Endothelial cell of umbilical vein (primary cell): ENCODE measurements at regions not wholly inside any gene's neighbourhood (a gene's known extent, or its start where the extent isn't known, plus 50 kb on each side); places are given as distances from the start of the nearest gene placed in this dataset.

ENCODE experiments used
- BruUV-seq: library from RNA; stranded (reverse); fragments of 400-500 nt; replicated peaks from 2 replicates; lab custom pipeline; 2021; lab: Mats Ljungman, UMichigan
- CTCF ChIA-PET: fragments of 300-600, 350-600 bp; sonication (Branson Sonifier 250); formaldehyde crosslinking; loops from one replicate; lab custom pipeline; 2021; ENCODE audit warnings: antibody characterized with exemption, inconsistent platforms; lab: Charles Lee
- POLR2A ChIA-PET: fragments of 300-600, 350-600 bp; sonication (Branson Sonifier 250); formaldehyde crosslinking; loops from one replicate; lab custom pipeline; 2021; ENCODE audit warnings: antibody characterized with exemption, inconsistent platforms; lab: Charles Lee
- DNase-seq: peaks from one replicate; pipeline ENCODE4 v3.0.0-alpha.2; 2011; ENCODE audit warnings: low read depth, low spot score
- FAIRE-seq: peaks from 2 replicates; lab custom pipeline; 2011; peaks lifted over from hg19 to GRCh38; lab: Jason Lieb, UNC
- H2AFZ ChIP-seq: 2 replicates; pipeline ENCODE4 v1.6.0; 2012; ENCODE audit warnings: low read depth, low read length, control low read depth, inconsistent platforms
- H3K27ac ChIP-seq: 2 replicates; pipeline ENCODE4 v1.5.1; 2011; ENCODE audit warnings: low read depth, mild to moderate bottlenecking, control low read depth, low read length, moderate library complexity; ENCODE audit not compliant: insufficient read depth
- H3K27me3 ChIP-seq, 2 experiments: 2 replicates each; pipeline versions ENCODE4 v1.6.0 to v1.6.1; 2011; ENCODE audit warnings: low read length in 2 of 2, mixed read lengths in 1 of 2; ENCODE audit not compliant: control insufficient read depth in 2 of 2, insufficient read depth in 2 of 2
- H3K36me3 ChIP-seq, 2 experiments: 2 replicates in 1 of 2; 3 replicates in 1 of 2; pipeline ENCODE4 v1.5.1; 2011; ENCODE audit warnings: low read length in 2 of 2, mild to moderate bottlenecking in 1 of 2, moderate library complexity in 1 of 2; ENCODE audit not compliant: control insufficient read depth in 2 of 2, insufficient read depth in 2 of 2; ENCODE audit errors: extremely low read depth in 1 of 2
- H3K4me1 ChIP-seq: 3 replicates; pipeline ENCODE4 v1.5.1; 2011; ENCODE audit warnings: mild to moderate bottlenecking, low read length; ENCODE audit not compliant: control insufficient read depth, insufficient read depth; ENCODE audit errors: extremely low read depth
- H3K4me2 ChIP-seq: 2 replicates; pipeline ENCODE4 v1.6.1; 2011; ENCODE audit warnings: low read length, control low read depth, mixed read lengths; ENCODE audit not compliant: insufficient read depth
- H3K4me3 ChIP-seq, 3 experiments: fragments of 200-600 bp in 1 of 3; sonication (generic), shearing (Covaris generic) in 1 of 3; replicated peaks in 1 of 3; 2 replicates each; pipeline ENCODE4 v1.5.1; 2011 to 2016; ENCODE audit warnings: control low read depth in 3 of 3, low read length in 3 of 3, mild to moderate bottlenecking in 2 of 3, inconsistent platforms in 1 of 3, low read depth in 1 of 3, moderate library complexity in 1 of 3; ENCODE audit not compliant: insufficient read depth in 1 of 3
- H3K79me2 ChIP-seq: 2 replicates; pipeline ENCODE4 v1.6.0; 2012; ENCODE audit warnings: low read length, inconsistent platforms; ENCODE audit not compliant: control insufficient read depth, insufficient read depth
- H3K9ac ChIP-seq: replicated peaks from 2 replicates; pipeline ENCODE3; 2011; ENCODE audit warnings: low read length, control low read depth; ENCODE audit not compliant: insufficient read depth; ENCODE audit errors: extremely low read depth
- H3K9me1 ChIP-seq: replicated peaks from 3 replicates; pipeline ENCODE4 v1.6.0; 2011; ENCODE audit warnings: mild to moderate bottlenecking, low read length; ENCODE audit not compliant: control insufficient read depth, insufficient read depth; ENCODE audit errors: extremely low read depth
- H3K9me3 ChIP-seq: replicated peaks from 2 replicates; pipeline ENCODE4 v1.5.1; 2012; ENCODE audit warnings: low read length, inconsistent platforms; ENCODE audit not compliant: control insufficient read depth, insufficient read depth
- H4K20me1 ChIP-seq: replicated peaks from 2 replicates; pipeline ENCODE3; 2011; ENCODE audit warnings: mild to moderate bottlenecking, low read length; ENCODE audit not compliant: control insufficient read depth, insufficient read depth; ENCODE audit errors: extremely low read depth
- EZH2 ChIP-seq: IDR thresholded peaks from 2 replicates; pipeline ENCODE4 v1.6.1; 2012; ENCODE audit warnings: borderline replicate concordance, low read depth, mild to moderate bottlenecking, moderate library complexity, low read length, inconsistent platforms; ENCODE audit not compliant: severe bottlenecking
- FOS ChIP-seq: IDR thresholded peaks from 2 replicates; pipeline ENCODE4 v1.6.1; 2011; ENCODE audit warnings: mild to moderate bottlenecking, low read length, moderate library complexity, borderline replicate concordance; ENCODE audit not compliant: insufficient read depth
- GATA2 ChIP-seq: IDR thresholded peaks from 2 replicates; pipeline ENCODE4 v1.7.0; 2011; ENCODE audit warnings: low read depth, mild to moderate bottlenecking, moderate library complexity, mixed read lengths, low read length; ENCODE audit not compliant: insufficient read length, insufficient read depth
- JUN ChIP-seq: IDR thresholded peaks from 2 replicates; pipeline ENCODE4 v1.6.1; 2011; ENCODE audit warnings: borderline replicate concordance, low read depth; ENCODE audit not compliant: insufficient read length, insufficient read depth
- MYC ChIP-seq: IDR thresholded peaks from one replicate; pipeline ENCODE4 v1.6.1; 2011; ENCODE audit warnings: mild to moderate bottlenecking, low read depth, low read length
- POLR2A ChIP-seq: IDR thresholded peaks from 2 replicates; pipeline ENCODE4 v1.6.1; 2012; ENCODE audit warnings: low read depth, mild to moderate bottlenecking, control low read depth, low read length
- POLR2AphosphoS5 ChIP-seq: IDR thresholded peaks from 2 replicates; pipeline ENCODE4 v1.6.1; 2012; ENCODE audit warnings: low read depth, mild to moderate bottlenecking, control low read depth, low read length, moderate library complexity; ENCODE audit not compliant: insufficient read depth
- dilution Hi-C: fragments of 300-500 bp; cut with MboI; formaldehyde crosslinking; loops from one replicate; pipeline ENCODE4 v1.15.0; 2019; ENCODE audit warnings: low sequenced_read_pairs; ENCODE audit not compliant: extremely low pct_ligation_motif_present
- intact Hi-C: fragments of 100-400 bp; cut with micrococcal nuclease; formaldehyde crosslinking; loops from one replicate; pipeline ENCODE4 v1.10.0; 2022
- TF ChIP-seq, protein P1 (sequence below), 2 donors: IDR thresholded peaks; 1 replicate in 1 of 2; 2 replicates in 1 of 2; pipeline ENCODE4 v1.5.1; 2011; ENCODE audit warnings: low read length in 2 of 2, mild to moderate bottlenecking in 2 of 2, moderate library complexity in 2 of 2, control low read depth in 1 of 2, inconsistent platforms in 1 of 2, low read depth in 1 of 2; ENCODE audit not compliant: insufficient read depth in 1 of 2; ENCODE audit errors: extremely low read depth in 1 of 2
- TF ChIP-seq, protein P2 (sequence below): IDR thresholded peaks from 2 replicates; pipeline ENCODE4 v1.6.1; 2011; ENCODE audit not compliant: insufficient read depth, insufficient read length

DNA sequence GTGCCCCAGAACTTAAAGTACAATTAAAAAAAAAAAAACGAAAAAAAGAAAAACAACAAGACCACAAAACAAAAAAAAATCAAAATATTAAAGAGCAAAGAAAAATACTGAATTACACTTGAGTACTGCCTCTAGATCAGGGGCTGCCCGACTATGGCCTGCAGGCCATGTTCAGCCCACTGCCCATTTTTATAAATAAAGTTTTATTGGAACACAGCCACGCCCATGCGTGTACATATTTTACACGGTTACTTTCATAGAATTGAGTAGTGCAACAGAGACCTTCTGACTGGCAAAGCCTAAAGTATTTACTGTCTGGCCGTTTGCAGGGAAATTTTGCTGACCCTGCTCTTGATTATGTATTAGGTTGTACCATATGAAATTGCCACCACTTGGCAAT is 130.5 kb downstream of the ATXN3L start:
- Histone ChIP-seq H3K36me3 (no peaks in the 10 kb centered on the region), H3K9me3 (no peaks in the 10 kb centered on the region), H3K4me2 (no peak overlapping the region), H3K9me1 (no peaks in the 10 kb centered on the region), H3K27me3 (no peaks in the 10 kb centered on the region), H3K4me1 (no peaks in the 10 kb centered on the region), H3K9ac (no peak overlapping the region), H3K79me2 (no peaks in the 10 kb centered on the region), H3K4me3 (no peak overlapping the region), H4K20me1 (no peaks in the 10 kb centered on the region), H3K27ac (no peak overlapping the region), H2AFZ (no peak overlapping the region)
- CTCF ChIA-PET, result no interaction called here
- dilution Hi-C loops (no loop called here), intact Hi-C loops (no loop called here)
- FAIRE-seq (no peak), DNase-seq (no peak)
- TF ChIP-seq MYC (no peak), POLR2A (no peak), FOS (no peak), GATA2 (no peak), POLR2AphosphoS5 (no peak), EZH2 (no peak), JUN (no peak)
- TF ChIP-seq, protein P1, sequence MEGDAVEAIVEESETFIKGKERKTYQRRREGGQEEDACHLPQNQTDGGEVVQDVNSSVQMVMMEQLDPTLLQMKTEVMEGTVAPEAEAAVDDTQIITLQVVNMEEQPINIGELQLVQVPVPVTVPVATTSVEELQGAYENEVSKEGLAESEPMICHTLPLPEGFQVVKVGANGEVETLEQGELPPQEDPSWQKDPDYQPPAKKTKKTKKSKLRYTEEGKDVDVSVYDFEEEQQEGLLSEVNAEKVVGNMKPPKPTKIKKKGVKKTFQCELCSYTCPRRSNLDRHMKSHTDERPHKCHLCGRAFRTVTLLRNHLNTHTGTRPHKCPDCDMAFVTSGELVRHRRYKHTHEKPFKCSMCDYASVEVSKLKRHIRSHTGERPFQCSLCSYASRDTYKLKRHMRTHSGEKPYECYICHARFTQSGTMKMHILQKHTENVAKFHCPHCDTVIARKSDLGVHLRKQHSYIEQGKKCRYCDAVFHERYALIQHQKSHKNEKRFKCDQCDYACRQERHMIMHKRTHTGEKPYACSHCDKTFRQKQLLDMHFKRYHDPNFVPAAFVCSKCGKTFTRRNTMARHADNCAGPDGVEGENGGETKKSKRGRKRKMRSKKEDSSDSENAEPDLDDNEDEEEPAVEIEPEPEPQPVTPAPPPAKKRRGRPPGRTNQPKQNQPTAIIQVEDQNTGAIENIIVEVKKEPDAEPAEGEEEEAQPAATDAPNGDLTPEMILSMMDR (IDR thresholded peaks at IDR 0.05; ENCODE audit: extremely low read depth in 1 of 2, insufficient read depth in 1 of 2, low read depth in 1 of 2, low read length in 2 of 2), result no peak
- TF ChIP-seq, protein P2, sequence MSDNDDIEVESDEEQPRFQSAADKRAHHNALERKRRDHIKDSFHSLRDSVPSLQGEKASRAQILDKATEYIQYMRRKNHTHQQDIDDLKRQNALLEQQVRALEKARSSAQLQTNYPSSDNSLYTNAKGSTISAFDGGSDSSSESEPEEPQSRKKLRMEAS, result no peak
- no TSS peak for BruUV-seq
- POLR2A ChIA-PET, result no interaction called here
